Frontal cortex (tissue), 3 donors: ENCODE measurements at regions not wholly inside any gene's neighbourhood (a gene's known extent, or its start where the extent isn't known, plus 50 kb on each side); places are given as distances from the start of the nearest gene placed in this dataset.
"Not testable (repeated sequence)": the region's sequence is repeated elsewhere in the genome, so short reads cannot be mapped to it uniquely, and the experiment has no call there.

Source experiments
- DNase-seq, 2 donors: peaks; one replicate each; pipeline ENCODE4 v3.0.0; 2012; ENCODE audit warnings: low spot score in 2 of 2
- FAIRE-seq: peaks from 2 replicates; lab custom pipeline; 2012; peaks lifted over from hg19 to GRCh38; lab: Jason Lieb, UNC
- donor health status: control.
- donor health status: control.
- donor health status: control.

DNA sequence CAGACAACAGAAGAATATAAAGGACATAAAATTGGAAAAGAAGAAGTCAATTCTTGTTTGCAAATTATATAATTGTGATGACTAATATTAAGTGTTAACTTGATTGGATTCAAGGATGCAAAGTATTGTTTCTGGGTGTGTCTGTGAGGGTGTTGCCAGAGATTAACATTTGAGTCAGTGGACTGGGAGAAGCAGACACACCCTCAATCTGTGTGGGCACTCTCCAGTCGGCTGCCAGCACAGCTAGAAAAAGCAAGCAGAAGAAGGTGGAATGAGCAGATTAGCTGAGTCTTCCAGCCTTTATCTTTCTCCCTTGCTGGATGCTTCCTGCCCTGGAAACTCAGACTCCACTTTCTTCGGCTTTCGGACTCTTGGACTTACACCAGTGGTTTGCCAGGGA, 51.7 kb downstream of the UBE2NL start:
- FAIRE-seq = no peak
- DNase-seq = no peak

DNA sequence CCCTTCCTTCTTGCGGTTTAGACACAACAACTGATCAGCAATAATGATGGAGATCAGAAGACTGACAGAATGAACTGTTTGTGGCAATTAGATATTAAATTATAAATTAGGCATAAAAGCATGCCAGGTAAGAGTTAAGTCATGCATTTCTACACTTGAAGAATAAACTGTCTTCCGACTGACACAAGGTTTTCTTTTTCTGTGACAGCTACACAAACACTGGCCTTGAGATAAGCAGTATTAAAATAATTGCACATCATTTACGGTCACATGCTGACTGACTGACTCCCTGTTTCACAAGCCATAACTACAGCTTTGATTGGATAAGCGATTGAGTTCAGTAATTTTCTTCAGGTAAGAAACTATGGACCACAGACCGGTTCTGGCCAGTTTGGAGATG, 56.2 kb downstream of the UBE2NL start:
- no peak for DNase-seq
- FAIRE-seq = no peak

DNA sequence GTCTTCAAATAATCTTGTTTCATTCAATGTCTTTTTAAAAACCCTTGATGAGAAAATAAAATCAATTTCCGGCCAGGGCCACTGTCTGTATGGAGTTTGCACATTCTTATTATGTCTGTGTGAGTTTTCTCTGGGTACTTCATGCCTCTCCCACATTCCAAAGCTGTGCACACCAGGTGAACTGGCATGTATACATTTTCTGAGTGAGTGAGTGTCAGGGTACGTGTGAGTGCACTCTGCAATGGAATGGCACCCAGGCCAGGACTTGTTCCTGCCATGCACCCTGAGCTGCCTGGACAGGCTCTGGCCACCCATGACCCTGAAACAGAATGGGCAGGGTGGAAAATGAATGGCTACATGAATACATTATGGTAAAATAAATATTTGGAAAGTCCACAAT, 61.3 kb downstream of the UBE2NL start:
- FAIRE-seq = no peak
- DNase-seq = no peak

DNA sequence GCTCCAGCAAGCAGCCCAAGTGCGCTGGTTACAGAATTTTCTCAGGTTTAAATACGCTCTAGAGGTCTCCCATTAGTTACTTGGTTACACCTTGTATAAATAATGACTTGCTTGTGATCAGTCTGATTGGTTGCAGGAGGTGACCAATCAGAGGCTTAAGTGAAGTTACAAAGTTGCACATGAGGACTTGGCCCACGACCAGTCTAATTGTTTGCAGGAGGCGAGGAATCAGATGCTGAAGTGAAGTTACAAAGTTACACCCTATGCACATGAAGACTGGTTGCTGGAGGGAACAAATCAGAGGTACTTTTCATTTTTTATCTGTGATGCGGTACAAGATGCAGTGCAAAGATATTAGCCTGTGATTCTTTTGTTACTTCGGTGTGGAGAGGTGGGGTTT, 80.7 kb downstream of the UBE2NL start:
- FAIRE-seq (no peak), DNase-seq (no peak)

DNA sequence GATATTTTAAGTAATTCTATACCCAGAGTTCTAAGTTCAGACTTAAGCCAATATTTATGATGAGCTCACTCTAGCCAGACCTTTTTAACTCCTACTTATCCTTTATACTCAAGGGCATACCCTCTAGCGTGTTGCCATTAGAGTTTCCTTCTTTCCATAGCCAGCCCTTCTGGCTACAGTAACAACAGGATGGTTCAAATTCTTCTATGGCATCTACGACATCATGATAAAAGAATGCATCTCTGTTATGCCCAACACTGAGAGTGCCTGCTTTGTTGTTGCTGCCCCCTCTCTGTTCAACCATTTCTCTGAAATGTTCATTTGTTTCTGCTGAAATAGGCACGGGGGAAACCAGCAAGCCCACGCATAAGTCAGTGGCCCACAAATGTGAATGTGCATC, 104.5 kb downstream of the UBE2NL start:
- no peak for FAIRE-seq
- DNase-seq = no peak

DNA sequence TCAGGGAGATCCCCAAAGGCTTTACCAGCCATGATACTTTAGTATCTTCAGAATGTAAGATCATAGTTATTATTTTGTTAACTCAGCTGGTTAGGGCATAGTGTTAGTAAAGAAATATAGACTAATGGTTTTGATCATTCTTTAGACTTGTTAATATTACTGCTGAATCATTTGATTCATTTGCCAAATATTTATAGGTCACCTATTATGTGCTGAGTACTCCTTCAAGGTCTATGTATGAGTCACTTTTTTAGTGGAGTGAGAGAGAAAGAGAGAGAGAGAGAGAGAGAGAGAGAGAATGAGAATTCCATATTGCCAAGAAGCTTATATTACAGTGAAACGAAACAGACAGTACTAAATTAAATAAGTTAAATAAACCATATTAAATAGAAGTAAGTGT, 110.3 kb downstream of the UBE2NL start:
- no peak for DNase-seq
- FAIRE-seq = no peak

DNA sequence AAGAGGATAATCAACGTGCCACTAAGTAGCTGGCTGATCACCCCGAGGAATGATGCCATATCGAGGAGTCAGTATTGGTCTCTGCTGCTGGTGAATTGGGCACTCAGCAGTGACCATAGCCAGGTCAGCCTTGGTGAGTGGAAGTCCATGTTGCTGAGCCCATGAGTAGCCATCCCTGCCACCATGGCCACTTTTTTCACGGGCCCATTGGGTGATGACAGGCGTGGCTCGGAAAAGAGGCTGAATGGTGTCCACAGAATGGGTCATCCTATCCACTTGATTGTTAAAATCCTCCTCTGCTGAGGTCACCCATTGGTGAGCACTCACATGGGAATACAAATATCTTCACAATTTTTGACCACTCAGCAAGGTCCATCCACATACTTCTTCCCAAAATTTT, 114.4 kb downstream of the UBE2NL start:
- DNase-seq (no peak), FAIRE-seq (no peak)

DNA sequence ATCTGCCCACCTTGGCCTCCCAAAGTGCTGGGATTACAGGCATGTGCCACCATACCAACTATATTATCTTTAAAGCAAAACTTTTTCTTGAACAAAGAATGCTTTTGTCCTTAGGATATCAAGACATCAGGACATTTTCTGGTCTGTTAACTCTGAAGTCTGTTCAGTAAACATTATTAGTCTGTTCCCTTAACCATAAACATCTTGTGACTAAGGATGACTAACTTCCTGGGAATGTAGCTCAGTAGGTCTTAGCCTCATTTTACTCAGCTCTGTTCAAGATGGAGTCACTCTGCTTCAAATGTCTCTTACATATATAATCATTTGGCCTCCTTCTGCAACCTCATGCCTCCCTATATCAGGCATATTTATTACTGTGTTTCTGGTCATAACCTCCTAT, 122.9 kb downstream of the UBE2NL start:
- no peak for FAIRE-seq
- no peak for DNase-seq

DNA sequence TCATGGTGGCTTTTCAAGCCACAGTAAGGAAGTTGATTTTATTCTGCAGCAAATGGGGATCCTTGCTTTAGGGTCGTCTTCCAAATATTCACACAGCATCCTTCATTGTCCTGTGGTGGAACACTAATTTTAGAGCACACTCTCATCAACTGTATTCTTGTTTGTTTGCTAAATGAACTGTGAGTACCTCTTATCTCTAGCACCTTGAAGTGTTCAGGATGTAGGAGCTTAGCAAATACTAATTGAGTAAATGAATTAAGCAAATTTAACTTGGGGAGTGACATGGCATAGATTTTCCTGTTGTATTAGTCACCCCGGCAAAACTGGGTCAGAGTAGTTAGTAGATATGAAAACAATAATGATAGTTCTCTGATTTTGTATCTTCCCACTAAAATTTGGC, 156.9 kb downstream of the UBE2NL start:
- DNase-seq = no peak
- FAIRE-seq = no peak

DNA sequence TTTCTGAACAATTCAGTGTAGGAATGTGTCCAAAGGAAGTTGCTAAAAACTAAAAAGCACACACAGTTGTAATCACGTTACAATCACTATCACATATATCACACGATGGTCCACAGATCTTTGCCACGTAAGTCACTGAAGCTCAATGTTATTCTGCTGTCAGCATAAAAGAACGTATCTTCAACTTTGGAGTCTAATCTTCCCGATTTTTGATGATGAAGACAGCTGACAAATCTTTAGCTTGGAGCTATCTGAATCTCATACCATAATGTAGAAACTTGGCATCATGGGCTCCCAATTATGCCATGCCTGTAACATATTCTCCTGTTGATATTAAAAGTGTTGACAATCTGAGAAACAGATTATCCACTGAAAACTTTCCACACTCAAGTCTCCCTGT, 158.4 kb downstream of the UBE2NL start:
- no peak for FAIRE-seq
- no peak for DNase-seq

DNA sequence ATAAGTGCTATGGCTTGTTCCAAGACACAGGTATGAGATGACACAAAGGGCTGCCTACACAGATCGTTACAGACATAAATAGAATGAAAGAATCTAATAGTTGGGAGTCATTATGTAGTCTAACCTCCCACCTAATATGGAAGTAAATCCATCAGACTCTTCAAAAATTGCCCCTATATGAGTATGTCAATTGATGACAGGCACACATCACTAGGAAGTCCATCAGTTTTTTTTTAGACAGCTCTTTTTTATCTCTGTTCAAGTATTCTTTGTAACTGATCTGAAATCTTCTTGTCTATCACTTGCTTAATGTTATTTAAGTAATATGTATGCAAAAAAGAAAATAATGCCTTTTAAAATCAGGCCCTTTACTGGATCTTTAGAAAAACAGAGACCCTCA, 191.6 kb downstream of the UBE2NL start:
- FAIRE-seq (no peak), DNase-seq (no peak)

DNA sequence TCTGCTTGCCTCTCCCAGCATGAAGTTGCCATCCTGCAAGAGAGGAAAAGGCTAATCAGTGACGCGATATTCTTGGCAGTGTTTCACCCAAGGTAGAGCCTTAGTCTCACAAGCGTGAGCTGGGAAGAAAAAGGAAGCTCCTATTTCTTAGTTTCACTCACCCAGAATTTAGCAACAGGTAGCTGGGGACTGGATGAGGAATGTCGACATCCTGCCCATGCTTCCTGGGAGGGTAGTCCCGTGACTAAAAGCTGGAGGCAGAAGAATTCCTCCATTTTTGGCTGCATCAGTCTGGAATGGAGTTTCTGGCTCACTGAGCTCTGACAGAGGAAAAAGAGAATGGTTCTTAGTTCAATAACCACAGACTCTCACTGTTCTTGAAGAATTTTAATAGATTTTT, 198.4 kb downstream of the UBE2NL start:
- DNase-seq, FAIRE-seq: not testable (repeated sequence)

DNA sequence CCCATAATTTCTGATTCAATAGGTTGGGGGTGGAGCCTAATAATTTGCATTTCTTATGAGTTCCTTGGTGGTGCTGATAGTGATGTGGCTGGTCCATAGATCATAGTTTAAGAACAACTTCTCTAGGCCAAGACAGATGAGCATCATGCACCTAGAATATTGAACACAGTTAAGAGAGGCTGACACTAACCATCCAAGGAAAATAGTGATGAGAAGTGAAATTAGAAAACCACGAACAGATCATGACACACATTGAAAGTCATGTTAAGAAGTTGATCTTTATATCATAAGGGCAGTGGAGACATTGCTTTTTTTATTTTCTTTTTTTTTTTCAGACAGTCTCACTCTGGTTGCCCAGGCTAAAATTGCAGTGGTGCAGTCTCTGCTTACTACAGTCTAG, 205.8 kb downstream of the UBE2NL start:
- not testable (repeated sequence) for DNase-seq, FAIRE-seq

DNA sequence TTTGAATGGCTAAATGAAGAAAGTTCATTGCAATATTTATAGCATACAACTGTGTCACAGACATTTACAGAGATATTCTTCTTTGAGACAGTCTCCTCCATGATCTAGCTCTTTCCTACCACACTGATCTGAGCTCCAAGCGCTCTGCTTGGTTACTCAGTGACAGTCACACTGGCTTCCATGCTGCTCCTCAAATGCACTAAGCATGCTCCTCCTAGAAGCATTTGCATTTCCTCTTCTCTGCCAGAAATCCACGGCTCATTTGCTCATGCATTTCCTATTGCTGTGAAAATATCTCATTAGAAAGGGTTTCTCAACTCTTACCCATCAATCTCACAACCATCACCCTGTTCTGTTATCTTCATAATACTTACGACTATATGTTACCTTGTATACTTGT, 208.2 kb downstream of the UBE2NL start:
- not testable (repeated sequence) for FAIRE-seq, DNase-seq

DNA sequence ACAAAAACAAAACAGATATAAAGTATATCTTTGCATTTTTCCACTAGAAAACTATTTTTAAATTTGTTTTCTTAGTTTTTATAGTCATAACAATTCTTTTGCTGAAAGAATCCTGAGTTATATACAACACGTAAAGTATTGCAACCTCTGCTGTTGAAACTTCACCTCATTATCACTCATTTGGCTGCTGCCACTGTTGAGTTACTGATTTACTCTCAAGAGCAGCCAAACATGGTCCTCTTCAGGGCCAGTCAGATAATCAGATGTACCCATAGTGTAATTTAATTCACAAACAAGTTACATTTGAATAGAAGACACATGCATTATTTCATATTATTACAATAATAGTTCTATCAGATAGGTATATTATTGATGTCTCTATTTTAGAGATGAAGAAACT, 235.6 kb downstream of the UBE2NL start:
- DNase-seq, FAIRE-seq: not testable (repeated sequence)

DNA sequence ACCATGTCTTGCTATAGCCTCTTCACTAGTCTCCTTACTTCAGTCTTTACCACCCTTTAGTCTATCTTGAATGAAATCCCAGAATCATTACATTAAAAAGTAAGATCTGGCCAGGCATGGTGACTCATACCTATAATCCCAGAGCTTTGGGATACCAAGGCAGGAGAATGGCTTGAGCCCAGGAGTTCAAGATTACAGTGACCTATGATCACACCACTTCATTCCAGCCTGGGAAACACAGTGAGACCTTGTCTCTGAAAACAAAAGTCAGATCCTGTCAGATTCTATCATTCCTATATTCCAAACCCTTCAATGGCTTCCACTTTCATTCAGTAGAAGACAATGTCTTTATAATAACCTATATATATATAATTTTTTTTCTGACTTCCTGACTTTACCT, 237.7 kb downstream of the UBE2NL start:
- not testable (repeated sequence) for FAIRE-seq, DNase-seq

DNA sequence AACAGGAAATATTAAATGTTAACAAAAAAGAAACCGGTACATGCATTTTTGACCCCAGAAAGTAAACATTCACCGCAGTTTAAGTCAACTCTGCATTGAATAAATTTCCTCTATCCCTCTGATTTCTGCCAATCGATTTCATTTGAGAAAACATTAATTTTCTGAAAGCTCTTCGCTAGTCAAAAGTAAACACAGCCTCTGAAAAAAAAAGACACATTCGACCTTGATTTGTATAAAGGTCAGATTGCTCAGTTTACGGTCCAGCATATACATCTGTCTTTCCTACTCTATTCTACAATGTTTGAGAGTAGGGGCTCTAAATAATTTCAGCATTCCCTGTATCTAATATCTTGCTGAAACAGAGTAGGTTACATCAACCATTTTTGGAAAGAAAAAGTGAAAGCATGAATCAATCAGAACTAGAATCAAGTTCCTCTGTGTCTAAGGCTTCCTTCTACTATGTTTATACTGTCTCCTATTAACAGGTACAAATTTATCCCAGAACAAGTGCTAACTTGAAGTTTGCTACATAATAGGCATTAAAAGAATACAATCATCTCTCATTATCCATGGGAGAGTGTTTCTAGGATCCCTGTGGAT, 243.8 kb downstream of the UBE2NL start:
- not testable (repeated sequence) for FAIRE-seq, DNase-seq

DNA sequence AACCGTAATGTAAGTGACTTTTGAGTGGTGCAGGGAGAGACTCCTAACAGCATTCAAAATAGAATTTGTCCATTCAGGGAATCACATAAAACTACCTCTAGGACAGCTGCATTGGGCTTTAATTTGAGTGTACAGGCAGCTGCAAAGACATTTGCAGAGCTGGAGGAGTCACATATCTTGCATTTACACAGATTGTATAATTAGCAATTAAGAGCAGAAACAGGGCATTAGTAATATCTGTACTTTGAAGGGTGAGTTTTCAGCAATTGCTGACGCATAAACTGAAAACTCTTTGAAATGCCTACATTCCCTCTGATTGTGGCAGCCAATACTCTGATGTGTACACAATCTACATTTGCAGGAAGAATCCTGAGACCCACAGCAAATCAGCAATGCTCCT, 245.6 kb downstream of the UBE2NL start:
- not testable (repeated sequence) for DNase-seq

DNA sequence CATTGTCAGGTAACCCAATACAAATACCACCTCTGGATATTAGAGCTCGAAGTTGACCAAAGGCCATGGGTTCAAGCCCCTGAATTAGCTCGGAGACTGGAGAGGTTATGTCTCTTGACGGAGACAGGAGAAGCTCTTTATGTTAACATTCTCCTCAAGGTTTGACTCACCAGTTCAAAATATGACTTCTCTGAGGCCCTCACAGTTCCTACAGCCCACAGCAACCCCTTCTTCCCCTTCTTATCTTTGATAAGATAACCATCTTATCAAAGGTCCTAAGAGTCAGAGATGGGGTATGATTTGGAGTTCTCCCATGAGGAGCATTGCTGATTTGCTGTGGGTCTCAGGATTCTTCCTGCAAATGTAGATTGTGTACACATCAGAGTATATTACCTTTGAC, 246.6 kb downstream of the UBE2NL start:
- not testable (repeated sequence) for DNase-seq, FAIRE-seq

More for the DNA sequence above, 245.6 kb downstream of the UBE2NL start:
- FAIRE-seq = not testable (repeated sequence)

DNA sequence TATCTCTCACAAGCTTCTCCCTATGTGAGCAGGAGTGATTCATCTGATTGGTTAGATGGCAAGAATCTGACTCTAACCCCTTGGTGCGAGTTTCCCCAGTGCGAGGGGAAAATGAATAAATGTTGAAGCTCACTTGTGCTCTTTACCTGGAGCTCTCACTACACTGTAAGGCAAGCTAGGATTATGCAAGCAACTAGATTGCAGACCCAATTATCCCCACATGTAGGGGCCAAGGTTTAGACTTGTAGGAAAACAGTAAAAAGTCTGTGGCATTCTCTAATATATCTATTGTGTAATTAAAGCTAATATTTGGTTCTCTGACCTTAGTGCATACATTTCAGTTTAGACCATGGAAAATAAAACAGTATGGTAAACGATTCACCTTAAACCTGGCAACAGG, 247.2 kb downstream of the UBE2NL start:
- not testable (repeated sequence) for FAIRE-seq, DNase-seq

DNA sequence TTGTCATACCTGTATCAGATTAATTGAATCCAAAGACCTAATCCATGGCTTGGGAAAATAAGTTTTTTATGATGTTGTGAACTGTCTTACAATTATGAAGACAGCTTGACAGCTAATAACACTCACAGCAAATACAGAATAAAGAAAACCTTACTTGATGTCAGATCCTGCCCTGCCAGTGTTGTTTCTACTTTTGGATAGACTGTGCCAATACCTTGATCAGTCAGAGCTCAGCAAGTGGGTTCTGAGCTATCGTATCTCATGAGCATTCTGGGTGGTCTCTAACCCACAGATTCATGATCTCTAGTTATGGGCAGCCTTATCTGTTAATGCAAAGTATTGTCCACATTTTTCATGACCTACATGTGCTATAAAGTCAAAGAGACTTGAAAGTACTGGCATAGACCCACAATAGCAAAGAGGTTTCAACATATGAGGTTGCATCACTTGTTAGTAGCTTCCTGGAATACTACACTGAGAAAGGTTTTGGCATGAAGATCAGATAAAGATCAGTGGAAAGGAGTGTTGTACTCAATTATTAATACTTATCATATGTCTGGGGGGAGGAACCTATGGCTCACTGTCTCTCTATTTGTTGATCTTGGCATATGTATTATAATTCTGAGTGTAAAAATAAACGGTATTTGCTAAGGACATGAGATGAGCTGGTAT, 250.7 kb downstream of the UBE2NL start:
- DNase-seq, FAIRE-seq: not testable (repeated sequence)

DNA sequence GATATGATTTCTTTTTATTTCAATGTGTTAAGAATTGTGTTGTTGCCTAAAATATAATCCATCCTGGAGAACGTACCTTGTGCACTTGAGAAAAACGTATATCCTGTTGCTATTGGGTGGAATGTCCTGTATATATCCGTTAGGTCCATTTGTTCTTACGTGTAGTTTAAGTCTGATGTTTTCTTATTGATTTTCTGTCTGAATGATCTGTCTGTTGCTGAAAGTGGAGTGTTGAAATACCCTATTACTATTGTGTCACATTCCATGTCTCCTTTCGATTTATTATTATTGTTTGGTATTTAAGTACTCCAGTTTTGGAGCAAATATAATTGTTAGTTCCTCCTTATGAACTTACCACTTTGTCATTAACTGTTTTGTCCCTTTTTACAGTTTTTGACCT, 270.6 kb downstream of the UBE2NL start:
- FAIRE-seq, DNase-seq: not testable (repeated sequence)
